ENCODE measurements at regions not wholly inside any gene's neighbourhood (a gene's known extent, or its start where the extent isn't known, plus 50 kb on each side); places are given as distances from the start of the nearest gene placed in this dataset.

DNA sequence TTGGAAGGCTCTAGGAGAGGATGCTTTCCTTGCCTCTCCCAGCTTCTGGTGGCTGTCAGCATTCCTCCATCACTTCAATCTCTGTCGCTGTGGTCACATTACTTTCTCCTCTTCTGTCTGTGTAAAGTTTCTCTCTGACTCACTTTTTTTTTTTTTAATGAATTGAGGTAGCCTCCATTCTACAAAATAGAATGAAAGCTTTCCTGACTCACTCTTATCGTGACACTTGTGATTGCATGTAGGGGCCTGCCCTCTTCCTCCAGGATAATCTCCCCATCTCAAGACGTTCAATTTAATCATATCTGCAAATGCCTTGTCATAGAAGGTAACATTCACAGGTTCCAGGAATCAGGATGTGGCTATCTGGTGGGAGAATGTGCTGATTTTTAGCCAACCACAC is 153.5 kb upstream of the HMGA2 start:
- TF ChIP-seq, protein P1, sequence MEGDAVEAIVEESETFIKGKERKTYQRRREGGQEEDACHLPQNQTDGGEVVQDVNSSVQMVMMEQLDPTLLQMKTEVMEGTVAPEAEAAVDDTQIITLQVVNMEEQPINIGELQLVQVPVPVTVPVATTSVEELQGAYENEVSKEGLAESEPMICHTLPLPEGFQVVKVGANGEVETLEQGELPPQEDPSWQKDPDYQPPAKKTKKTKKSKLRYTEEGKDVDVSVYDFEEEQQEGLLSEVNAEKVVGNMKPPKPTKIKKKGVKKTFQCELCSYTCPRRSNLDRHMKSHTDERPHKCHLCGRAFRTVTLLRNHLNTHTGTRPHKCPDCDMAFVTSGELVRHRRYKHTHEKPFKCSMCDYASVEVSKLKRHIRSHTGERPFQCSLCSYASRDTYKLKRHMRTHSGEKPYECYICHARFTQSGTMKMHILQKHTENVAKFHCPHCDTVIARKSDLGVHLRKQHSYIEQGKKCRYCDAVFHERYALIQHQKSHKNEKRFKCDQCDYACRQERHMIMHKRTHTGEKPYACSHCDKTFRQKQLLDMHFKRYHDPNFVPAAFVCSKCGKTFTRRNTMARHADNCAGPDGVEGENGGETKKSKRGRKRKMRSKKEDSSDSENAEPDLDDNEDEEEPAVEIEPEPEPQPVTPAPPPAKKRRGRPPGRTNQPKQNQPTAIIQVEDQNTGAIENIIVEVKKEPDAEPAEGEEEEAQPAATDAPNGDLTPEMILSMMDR (conservative IDR thresholded peaks at IDR 0.05; ENCODE audit: low read length), result no peak
- TF ChIP-seq EZH2phosphoT487 (IDR thresholded peaks at IDR 0.05; ENCODE audit: borderline replicate concordance, low read depth, low read length), result no peak

All from OCI-LY7 (cell line).